ENCODE measurements at regions not wholly inside any gene's neighbourhood (a gene's known extent, or its start where the extent isn't known, plus 50 kb on each side); places are given as distances from the start of the nearest gene placed in this dataset.

DNA sequence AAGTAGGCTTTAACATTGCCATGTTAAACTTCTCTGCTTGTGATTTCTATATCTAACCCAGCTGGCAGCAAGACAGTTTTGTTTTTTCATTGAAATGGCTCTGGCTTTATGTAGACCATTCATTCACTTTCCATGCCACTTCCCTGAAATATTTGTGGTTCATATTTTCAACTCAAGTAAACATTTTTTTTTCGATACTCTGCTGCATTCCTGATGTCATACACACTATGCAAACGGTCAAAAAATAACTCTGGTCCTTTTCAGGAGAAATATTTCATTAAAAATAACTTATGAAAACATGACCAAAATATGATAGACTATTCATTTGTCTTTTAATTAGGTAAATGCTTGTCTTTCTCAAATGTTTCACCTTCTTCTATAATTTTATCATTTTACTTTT lies 116.3 kb downstream of the USP22 start:
- TF ChIP-seq, protein P1, sequence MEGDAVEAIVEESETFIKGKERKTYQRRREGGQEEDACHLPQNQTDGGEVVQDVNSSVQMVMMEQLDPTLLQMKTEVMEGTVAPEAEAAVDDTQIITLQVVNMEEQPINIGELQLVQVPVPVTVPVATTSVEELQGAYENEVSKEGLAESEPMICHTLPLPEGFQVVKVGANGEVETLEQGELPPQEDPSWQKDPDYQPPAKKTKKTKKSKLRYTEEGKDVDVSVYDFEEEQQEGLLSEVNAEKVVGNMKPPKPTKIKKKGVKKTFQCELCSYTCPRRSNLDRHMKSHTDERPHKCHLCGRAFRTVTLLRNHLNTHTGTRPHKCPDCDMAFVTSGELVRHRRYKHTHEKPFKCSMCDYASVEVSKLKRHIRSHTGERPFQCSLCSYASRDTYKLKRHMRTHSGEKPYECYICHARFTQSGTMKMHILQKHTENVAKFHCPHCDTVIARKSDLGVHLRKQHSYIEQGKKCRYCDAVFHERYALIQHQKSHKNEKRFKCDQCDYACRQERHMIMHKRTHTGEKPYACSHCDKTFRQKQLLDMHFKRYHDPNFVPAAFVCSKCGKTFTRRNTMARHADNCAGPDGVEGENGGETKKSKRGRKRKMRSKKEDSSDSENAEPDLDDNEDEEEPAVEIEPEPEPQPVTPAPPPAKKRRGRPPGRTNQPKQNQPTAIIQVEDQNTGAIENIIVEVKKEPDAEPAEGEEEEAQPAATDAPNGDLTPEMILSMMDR (IDR thresholded peaks at IDR 0.05), result no peak
- TF ChIP-seq ZFX (IDR thresholded peaks at IDR 0.05; ENCODE audit: borderline replicate concordance), result no peak
